ENCODE measurements at regions not wholly inside any gene's neighbourhood (a gene's known extent, or its start where the extent isn't known, plus 50 kb on each side); places are given as distances from the start of the nearest gene placed in this dataset.

GRCh38 chr9:95822583-95823431 lies 52.7 kb upstream of the ERCC6L2 start:
- DNase-seq (ENCODE audit: low read depth): peak; percentile 86

DNA sequence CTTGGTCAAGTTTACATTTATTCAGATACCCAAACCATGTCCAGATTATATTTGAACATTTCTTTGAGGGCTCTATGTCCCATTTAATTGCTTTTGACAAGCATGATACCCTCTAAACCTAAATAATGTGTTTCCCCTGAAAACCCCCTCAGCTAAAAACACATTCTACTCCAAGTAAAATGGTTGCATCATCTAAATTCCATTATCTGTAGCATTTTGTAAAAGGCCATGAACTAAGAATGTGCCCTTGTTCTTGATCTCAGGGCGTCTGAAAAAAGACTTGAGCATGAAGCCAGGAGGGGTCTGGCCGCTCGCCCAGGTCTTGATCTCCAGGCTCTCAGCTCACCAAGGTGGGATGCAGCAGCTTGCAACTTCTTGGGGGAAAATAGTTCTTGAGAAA lies 53.5 kb upstream of the ERCC6L2 start:
- DNase-seq (ENCODE audit: low read depth): no peak

- DNase-seq (ENCODE audit: low read depth): no peak
Measured at GRCh38 chr9:95820074-95820473, 55.4 kb upstream of the ERCC6L2 start.

GRCh38 chr9:95819636-95820035 lies 55.9 kb upstream of the ERCC6L2 start:
- no peak for DNase-seq (ENCODE audit: low read depth)

DNA sequence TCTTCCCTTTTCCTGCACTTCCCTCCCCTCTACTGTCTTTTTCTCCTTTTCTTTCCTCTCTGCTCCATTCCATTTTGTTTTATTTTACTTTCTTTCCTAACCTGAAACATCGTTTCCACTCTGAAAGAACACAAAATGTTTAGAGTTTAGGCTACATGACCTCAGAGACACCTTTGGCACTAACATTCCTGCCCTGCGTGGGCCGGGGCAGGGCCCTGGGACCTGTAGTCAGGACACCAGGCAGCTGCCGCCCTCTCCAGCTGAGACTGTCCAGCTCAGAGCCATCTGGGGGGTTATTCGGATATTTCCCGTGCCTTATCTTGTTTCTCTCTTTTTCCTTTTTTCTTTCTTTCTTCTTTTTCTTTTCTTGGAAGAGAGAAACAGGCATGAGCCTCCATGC lies 58.3 kb upstream of the ERCC6L2 start:
- DNase-seq (ENCODE audit: low read depth): no peak

DNA sequence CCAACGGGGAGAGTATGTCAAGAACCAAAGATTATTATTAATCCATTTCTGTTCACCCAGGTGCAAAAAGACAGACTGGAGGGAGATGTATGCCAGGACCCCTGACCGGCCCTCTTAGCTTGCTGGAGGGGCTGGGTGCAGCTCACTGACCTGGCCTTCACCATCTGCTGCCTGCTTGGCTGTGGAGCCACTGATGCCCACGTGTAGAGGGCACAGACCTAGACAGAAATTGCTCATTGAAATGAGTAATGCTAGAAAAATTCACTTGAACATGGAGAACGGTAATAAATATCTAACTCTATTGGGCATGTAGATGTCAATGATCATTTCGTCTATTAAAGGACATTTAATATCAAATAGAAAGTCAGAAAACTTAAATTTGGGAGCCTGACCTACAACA lies 58.8 kb upstream of the ERCC6L2 start:
- peak; percentile 57 for DNase-seq (ENCODE audit: low read depth)

DNA sequence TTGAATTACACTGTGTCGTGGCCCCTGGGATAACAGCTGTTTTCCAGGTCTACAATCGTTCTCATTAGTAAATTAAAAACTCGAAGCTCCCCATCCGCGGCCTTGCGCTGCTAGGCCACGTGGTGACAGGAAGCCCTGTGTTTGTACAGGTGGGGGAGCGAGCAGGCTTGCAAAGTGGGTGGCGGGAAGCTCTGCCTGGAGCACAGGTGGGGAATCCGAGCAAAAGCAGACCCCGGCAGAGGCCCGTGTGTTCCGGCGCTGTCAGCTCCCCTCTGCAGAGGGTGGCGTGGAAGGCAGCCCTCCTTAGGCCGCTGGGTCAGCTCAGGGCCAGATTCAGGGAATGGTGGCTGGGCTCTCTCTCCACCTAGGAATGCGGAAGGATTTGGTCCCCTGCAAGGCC lies 59.5 kb upstream of the ERCC6L2 start:
- no peak for DNase-seq (ENCODE audit: low read depth)

DNA sequence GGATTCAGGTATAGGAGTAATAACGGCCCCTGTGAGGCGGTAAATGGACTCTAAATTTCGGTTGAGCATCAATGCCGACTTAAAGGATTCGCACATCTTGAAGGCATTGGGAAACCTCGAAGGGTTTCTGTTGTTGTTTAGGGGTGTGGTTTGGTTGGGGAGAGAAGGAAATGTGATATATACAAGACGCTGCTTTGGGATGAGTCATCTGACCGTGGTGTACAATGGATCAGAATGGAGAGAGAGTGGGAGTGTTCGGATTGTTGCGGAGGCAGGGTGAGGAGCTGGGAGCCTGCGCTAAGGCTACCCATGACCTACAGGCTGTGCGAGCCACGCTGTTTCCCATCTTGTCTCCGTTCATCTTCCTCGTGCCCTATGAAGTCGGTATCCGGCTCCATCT lies 60.4 kb upstream of the ERCC6L2 start:
- peak; percentile 82 for DNase-seq (ENCODE audit: low read depth)

- peak; percentile 8 for DNase-seq (ENCODE audit: low read depth)
Measured at GRCh38 chr9:95813923-95814322, 61.6 kb upstream of the ERCC6L2 start.

- DNase-seq (ENCODE audit: low read depth): no peak
Measured at GRCh38 chr9:95810814-95811213, 64.7 kb upstream of the ERCC6L2 start.

GRCh38 chr9:95810133-95810532 lies 65.4 kb upstream of the ERCC6L2 start:
- DNase-seq (ENCODE audit: low read depth): no peak

DNA sequence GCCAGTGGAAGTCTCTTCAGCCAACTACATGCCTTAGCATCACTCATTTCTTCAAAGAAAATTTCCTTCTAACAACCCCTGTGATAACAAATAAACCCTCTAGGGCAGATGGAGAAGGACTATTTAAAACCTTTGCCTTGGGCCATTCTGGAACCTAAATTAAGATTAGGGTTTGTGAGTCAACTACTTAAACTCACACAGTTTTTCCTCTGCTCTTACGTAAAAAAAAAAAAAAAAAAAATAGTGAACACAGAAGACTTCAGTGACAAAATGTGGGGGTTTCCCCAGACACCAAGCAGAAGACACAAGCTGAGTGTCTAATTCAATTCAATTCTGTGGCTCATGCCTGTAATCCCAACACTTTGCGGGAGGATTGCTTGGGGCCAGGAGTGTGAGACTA lies 65.8 kb upstream of the ERCC6L2 start:
- peak; percentile 19 for DNase-seq (ENCODE audit: low read depth)

DNA sequence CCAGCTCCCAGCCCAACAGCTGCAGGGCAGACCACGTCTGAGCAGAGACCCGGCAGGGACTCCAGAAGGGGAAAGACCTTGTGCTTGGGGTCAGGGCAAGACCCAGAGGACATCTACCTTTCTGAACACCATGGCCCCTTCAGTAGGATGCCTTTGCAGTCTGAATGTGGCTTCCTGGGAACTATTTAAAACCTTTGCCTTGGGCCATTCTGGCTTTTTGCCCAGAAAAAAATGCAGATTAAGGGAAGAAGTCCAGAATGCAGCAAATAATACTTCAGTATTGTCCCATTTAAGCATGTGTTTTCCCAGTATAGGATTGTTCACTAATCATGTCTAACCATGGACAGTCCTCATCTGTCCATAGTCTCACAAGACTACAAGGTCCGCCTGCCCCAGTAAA lies 67.5 kb upstream of the ERCC6L2 start:
- DNase-seq (ENCODE audit: low read depth): peak; percentile 36

- DNase-seq (ENCODE audit: low read depth): no peak
Measured at GRCh38 chr9:95807326-95807947, 68.1 kb upstream of the ERCC6L2 start.

DNA sequence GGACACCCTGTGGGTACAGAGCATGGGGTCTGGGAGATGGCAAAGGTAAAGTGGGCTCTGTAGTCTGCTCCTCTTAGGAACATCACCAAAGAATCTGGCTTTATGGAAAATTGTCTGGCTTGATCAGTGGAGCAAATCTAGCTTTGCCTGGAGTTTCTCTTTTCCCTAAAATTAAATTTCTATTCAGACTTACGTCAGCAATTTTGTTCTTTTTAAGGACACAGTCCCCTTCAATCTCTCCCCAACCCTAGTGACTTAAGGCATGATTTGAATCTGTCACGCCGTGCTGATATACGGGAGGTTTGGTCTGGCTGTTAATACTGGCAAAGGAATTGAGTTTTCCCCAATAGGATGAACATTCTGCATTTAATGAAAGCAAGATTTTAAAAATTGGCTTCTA lies 72.3 kb upstream of the ERCC6L2 start:
- no peak for DNase-seq (ENCODE audit: low read depth)

- peak; percentile 16 for DNase-seq (ENCODE audit: low read depth)
Measured at GRCh38 chr9:95801797-95802196, 73.7 kb upstream of the ERCC6L2 start.

DNA sequence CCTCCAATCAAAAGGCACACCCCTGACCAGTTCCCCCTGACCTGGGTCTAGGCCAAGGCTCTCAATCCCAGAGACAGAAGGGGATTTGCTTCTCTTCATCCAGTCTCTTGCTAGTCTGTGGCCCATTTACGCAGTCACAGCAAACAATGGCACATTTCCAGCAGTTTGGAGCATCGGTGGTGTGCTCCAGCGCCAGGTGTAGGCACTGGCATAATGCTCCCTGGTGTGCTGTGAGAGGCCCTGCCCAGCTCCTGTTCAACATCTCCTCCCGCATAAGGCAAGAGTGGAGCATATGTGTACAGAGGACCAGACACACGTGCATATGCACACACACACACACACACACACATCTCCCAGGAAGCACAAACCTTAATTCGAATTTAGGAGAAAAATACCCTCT lies 79.5 kb upstream of the ERCC6L2 start:
- DNase-seq (ENCODE audit: low read depth): no peak

GRCh38 chr9:95793924-95794828 lies 81.3 kb upstream of the ERCC6L2 start:
- peak; percentile 72 for DNase-seq (ENCODE audit: low read depth)

GRCh38 chr9:95791695-95792094 lies 83.8 kb upstream of the ERCC6L2 start:
- DNase-seq (ENCODE audit: low read depth): no peak

- no peak for DNase-seq (ENCODE audit: low read depth)
Measured at GRCh38 chr9:95791286-95791685, 84.2 kb upstream of the ERCC6L2 start.

DNA sequence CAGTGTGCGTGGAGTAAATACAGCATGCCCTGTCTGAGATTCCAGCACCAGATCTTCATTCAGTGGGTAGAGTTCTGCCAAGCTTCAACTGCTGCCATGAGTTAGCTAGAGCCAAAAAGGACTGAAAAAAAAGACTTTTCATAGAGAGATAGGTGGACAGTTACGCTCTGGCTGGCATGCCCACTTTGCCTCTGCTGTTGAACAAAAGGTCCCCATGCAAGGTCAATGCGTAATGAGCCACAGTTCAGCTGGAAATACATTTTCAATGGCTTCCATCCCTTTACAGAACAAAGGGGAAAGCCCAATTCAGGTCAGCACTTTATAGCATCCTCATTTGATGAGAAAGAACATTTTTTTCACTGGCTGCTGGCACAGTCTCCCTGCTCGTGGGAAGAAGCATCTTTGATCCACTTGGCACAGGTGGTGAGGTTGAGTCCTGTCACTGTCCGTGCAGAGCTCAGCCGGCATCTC lies 86.9 kb upstream of the ERCC6L2 start:
- no peak for DNase-seq (ENCODE audit: low read depth)

DNA sequence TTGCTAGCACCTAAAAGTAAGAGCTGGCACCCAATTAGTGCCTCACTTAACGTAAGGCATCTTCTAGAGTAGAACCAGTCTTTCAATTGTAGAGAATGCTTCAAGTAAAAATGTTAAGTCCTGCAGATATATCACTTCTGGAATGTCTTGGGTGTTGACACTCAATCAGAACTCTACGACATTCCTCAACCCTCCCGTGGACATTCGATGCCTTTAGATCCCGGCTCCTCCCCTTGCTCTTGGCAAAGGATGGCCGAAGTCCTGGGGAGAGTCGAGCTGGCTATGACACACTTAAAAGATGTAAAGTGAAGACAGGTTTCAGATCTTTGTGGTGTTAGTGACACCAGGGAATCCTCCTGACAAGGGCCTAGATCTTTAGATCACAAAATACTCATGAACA lies 87.5 kb upstream of the ERCC6L2 start:
- no peak for DNase-seq (ENCODE audit: low read depth)

GRCh38 chr9:95785209-95785608 lies 90.3 kb upstream of the ERCC6L2 start:
- DNase-seq (ENCODE audit: low read depth): no peak

All from ELR (cell line).